ENCODE measurements at regions not wholly inside any gene's neighbourhood (a gene's known extent, or its start where the extent isn't known, plus 50 kb on each side); places are given as distances from the start of the nearest gene placed in this dataset.

DNA sequence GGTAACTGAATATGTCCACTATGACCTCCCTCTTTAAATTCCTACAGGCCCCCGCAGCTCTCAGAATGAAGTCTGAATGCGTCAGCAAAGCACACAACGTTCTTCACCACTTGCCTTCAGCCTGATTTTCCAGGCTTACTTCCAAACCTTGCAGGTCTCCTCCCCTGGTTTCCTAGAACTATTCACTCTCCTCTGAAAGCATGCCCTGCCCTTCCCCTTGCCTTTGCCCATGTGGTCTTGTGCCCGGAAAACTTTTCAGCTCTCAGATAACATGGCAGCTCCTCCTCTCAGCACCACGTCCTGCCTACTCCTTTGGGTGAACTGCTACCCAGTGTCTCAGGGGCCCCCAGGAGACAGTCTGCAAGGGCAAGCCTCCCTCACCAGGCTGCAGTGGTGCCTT is 268.5 kb upstream of the LDB2 start:
- H3K27me3 ChIP-seq = no peaks in the 10 kb centered on the region
- no peak overlapping the region for H3K27ac ChIP-seq
- H3K4me1 ChIP-seq = no peaks in the 10 kb centered on the region
- H3K4me3 ChIP-seq = no peak overlapping the region
- 53% methylated on average over 5 of the region's 5 CpGs; no CpG with 5 or more reads in 1 of the 2 donors for WGBS, 2 donors (ENCODE audit: low coverage in 1 of 2)
- in situ Hi-C loops (cut with MboI; ENCODE audit: low pct_ligation_motif_present in 1 of 4, low pct_unique_long_range_greater_than_20kb in 1 of 4, low sequenced_read_pairs in 3 of 4) (no loop called here), intact Hi-C loops (cut with DNase I; ENCODE audit: low total_unique reads) (no loop called here)
- no peak for DNase-seq
- H3K9me3 ChIP-seq = no peaks in the 10 kb centered on the region
- H3K36me3 ChIP-seq = no peaks in the 10 kb centered on the region
- TF ChIP-seq POLR2A (IDR thresholded peaks at IDR 0.05) (no peak), POLR2AphosphoS5 (IDR thresholded peaks at IDR 0.05) (no peak), EP300 (IDR thresholded peaks at IDR 0.05; ENCODE audit: low read depth) (no peak)
- TF ChIP-seq, protein P1, sequence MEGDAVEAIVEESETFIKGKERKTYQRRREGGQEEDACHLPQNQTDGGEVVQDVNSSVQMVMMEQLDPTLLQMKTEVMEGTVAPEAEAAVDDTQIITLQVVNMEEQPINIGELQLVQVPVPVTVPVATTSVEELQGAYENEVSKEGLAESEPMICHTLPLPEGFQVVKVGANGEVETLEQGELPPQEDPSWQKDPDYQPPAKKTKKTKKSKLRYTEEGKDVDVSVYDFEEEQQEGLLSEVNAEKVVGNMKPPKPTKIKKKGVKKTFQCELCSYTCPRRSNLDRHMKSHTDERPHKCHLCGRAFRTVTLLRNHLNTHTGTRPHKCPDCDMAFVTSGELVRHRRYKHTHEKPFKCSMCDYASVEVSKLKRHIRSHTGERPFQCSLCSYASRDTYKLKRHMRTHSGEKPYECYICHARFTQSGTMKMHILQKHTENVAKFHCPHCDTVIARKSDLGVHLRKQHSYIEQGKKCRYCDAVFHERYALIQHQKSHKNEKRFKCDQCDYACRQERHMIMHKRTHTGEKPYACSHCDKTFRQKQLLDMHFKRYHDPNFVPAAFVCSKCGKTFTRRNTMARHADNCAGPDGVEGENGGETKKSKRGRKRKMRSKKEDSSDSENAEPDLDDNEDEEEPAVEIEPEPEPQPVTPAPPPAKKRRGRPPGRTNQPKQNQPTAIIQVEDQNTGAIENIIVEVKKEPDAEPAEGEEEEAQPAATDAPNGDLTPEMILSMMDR (IDR thresholded peaks at IDR 0.05) = no peak

DNA sequence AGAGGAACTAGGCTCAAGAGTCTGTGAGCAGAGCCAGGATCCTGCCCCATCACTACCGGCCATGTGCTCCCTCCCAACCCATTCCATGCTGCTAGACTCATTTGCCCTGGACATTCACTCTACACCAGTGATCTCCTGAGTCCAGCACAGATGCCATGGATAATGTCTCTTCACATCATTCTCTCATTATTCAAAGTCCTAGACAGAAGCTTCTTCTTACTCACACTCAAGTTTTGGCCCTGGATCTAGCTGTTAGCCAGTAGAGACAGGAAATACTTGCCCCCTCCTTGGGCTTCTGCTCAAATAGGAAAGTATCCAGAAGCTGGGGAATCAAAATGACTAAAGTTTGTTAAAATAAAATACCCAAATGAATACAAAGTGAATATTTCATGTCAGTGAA is 266.8 kb upstream of the LDB2 start:
- Histone ChIP-seq H3K4me3 (no peak overlapping the region), H3K9me3 (peaks cover 0 to 4% of the 10 kb centered on the region in 2 donors), H3K27ac (no peak overlapping the region), H3K27me3 (no peaks in the 10 kb centered on the region), H3K36me3 (no peaks in the 10 kb centered on the region), H3K4me1 (no peaks in the 10 kb centered on the region)
- no peak for DNase-seq
- 74% methylated on average over 1 of the region's 1 CpG; no CpG with 5 or more reads in 1 of the 2 donors for WGBS, 2 donors (ENCODE audit: low coverage in 1 of 2)
- in situ Hi-C loops (cut with MboI; ENCODE audit: low pct_ligation_motif_present in 1 of 4, low pct_unique_long_range_greater_than_20kb in 1 of 4, low sequenced_read_pairs in 3 of 4) (no loop called here), intact Hi-C loops (cut with DNase I; ENCODE audit: low total_unique reads) (no loop called here)
- TF ChIP-seq POLR2AphosphoS5 (IDR thresholded peaks at IDR 0.05) (no peak), EP300 (IDR thresholded peaks at IDR 0.05; ENCODE audit: low read depth) (no peak), POLR2A (IDR thresholded peaks at IDR 0.05) (no peak)
- TF ChIP-seq, protein P1 (IDR thresholded peaks at IDR 0.05) = no peak

DNA sequence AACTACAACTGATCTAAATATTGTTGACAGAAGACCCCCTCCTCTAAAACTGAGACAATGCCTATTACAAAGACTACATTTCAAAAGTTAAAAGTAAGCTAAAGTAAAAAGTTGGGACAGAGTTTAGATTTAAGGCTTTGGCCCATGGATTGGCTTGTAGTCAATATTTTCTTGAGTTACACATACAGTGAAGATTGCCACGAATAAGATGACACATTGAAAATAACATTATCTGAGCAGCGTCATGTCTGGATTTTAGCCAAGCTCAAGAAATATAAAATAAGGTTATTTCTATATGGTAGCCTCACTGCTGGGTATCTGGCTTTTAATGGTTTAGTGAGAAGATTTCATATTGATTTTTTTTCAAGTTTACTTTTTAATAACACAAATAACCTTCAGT is 266.2 kb upstream of the LDB2 start:
- DNase-seq = no peak
- no peak for TF ChIP-seq POLR2AphosphoS5 (IDR thresholded peaks at IDR 0.05)
- no peak for TF ChIP-seq EP300 (IDR thresholded peaks at IDR 0.05; ENCODE audit: low read depth)
- no peak for TF ChIP-seq POLR2A (IDR thresholded peaks at IDR 0.05)
- TF ChIP-seq, protein P1 (IDR thresholded peaks at IDR 0.05) = no peak
- Histone ChIP-seq H3K27me3 (no peaks in the 10 kb centered on the region), H3K4me1 (no peaks in the 10 kb centered on the region), H3K27ac (no peak overlapping the region), H3K36me3 (no peaks in the 10 kb centered on the region), H3K9me3 (peaks cover 0 to 4% of the 10 kb centered on the region in 2 donors), H3K4me3 (no peak overlapping the region)
- intact Hi-C loops (cut with DNase I; ENCODE audit: low total_unique reads) (no loop called here), in situ Hi-C loops (cut with MboI; ENCODE audit: low pct_ligation_motif_present in 1 of 4, low pct_unique_long_range_greater_than_20kb in 1 of 4, low sequenced_read_pairs in 3 of 4) (no loop called here)
- WGBS, 2 donors (ENCODE audit: low coverage in 1 of 2) = 57 to 63% methylated on average over 2 of the region's 2 CpGs

DNA sequence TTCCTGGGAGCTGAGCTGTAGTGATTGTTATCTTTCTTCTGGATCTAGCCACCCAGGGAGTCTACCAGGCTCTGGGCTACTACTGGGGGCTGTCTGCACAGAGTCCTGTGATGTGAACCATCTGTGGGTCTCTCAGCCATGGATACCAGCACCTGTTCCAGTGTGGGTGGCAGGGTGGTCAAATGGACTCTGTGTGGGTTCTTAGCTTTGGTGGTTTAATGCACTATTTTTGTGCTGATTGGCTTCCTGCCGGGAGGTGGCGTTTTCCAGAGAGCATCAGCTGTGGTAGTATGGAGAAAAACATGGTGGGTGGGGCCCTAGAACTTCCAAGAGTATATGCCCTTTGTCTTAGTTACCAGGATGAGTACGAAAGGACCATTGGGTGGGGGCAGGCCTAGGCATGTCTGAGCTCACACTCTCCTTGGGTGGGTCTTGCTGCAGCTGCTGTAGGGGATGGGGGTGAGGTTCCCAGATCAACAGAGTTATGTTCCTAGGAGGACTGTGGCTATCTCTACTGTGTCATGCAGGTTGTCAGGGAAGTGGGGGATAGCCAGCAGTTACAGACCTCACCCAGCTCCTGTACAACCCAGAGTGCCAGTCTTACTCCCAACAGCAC is 264.8 kb upstream of the LDB2 start:
- Histone ChIP-seq H3K27ac (no peak overlapping the region), H3K9me3 (peaks cover 0 to 4% of the 10 kb centered on the region in 2 donors), H3K4me1 (no peaks in the 10 kb centered on the region), H3K4me3 (no peak overlapping the region), H3K27me3 (no peaks in the 10 kb centered on the region), H3K36me3 (no peaks in the 10 kb centered on the region)
- in situ Hi-C loops (cut with MboI; ENCODE audit: low pct_ligation_motif_present in 1 of 4, low pct_unique_long_range_greater_than_20kb in 1 of 4, low sequenced_read_pairs in 3 of 4) (no loop called here), intact Hi-C loops (cut with DNase I; ENCODE audit: low total_unique reads) (loop anchor here (1.0 kb wide), 1 partner anchor 79 kb away; no protein-coding TSS in a partner anchor)
- TF ChIP-seq POLR2A (IDR thresholded peaks at IDR 0.05) (no peak), POLR2AphosphoS5 (IDR thresholded peaks at IDR 0.05) (no peak), EP300 (IDR thresholded peaks at IDR 0.05; ENCODE audit: low read depth) (no peak)
- TF ChIP-seq, protein P1 (IDR thresholded peaks at IDR 0.05) = no peak
- no peak for DNase-seq
- 96 to 100% methylated on average over 2 to 3 of the region's 3 CpGs for WGBS, 2 donors (ENCODE audit: low coverage in 1 of 2)
